ENCODE measurements at regions not wholly inside any gene's neighbourhood (a gene's known extent, or its start where the extent isn't known, plus 50 kb on each side); places are given as distances from the start of the nearest gene placed in this dataset.

GRCh38 chr1:208600456-208601190 lies 356.4 kb upstream of the PLXNA2 start:
- DNase-seq: no peak

DNA sequence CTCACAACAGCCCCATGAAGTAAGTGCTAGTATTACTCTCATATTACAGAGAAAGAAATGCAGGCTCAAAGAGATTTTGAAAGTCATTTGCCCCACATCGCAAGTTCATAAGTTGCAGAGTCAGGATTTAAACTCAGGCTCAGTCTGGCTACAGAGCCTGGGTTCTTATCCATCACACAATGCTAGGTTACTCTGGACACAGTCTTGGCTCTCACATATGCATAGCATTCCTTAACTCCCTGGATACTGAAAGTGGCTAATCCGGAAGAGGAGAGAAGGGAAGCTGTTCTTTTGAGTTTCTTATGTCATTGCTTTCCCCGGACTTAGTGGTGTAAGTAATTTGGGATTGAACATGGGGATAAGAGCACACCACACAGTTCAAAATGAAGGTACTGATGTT lies 357.4 kb upstream of the PLXNA2 start:
- DNase-seq: no peak

DNA sequence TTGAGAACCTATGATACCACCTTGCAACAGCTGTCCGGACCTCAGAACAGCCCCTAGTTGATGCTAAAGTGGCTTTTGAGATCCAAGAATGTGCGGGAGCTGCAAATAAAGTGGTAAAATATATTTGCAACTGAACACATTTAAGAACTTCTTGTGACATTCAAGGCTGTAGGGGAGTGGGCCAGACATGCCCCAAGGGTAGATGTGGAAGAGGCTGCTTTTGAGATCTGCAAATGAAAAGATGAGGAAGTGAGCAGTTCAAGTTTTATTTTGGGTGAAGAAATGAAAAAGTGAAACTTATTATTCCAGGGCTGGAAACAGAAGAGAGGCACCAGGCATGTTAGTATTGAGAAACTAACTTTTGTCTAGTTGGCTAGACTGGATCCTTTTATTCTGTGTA lies 359.5 kb upstream of the PLXNA2 start:
- DNase-seq: peak; percentile 27

- DNase-seq: peak; percentile 22
These were observed 360.1 kb upstream of the PLXNA2 start for GRCh38 chr1:208604295-208604694.

DNA sequence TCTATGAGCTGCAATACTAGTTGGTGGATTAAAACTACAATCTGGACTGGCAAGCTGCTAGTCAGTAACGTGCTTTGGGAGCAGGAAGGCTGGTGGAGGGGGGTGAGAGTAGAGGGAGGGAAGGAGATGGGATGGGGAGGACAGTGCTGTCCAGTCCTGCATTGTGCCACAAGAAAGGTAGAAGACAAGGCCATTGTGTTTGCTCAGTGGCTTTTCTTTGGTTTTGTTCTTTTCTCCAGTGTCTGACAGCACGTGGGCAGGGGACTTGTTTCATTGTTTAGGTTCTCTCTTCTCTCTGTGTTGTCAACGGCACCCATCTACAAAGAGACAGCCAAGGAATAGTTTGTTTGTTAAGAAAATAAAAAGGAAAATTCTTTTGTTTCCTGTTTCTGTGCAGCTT lies 362.8 kb upstream of the PLXNA2 start:
- no peak for DNase-seq

GRCh38 chr1:208607616-208608015 lies 363.4 kb upstream of the PLXNA2 start:
- DNase-seq: no peak

- DNase-seq: no peak
These were observed 370.4 kb upstream of the PLXNA2 start for GRCh38 chr1:208614610-208615009.

DNA sequence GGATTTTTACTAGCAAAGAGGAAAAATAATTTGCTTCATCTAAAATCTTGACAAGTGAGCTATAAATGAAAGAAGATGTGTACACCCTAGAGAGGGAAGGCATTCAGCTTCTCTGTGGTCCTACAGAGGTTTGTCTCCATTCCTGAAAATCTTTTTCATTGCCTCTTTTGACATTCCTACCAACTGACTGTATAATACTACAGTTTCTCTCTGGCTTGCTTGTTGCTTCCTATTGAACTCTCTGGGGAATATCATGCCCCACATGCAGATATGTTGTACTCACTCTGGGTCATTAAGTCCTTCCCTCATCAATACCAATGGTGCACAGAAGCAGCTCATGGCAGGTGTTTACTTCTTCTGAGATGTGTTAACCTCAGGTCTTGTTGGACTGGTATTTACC lies 371.2 kb upstream of the PLXNA2 start:
- DNase-seq: no peak

GRCh38 chr1:208616776-208617175 lies 372.6 kb upstream of the PLXNA2 start:
- no peak for DNase-seq

DNA sequence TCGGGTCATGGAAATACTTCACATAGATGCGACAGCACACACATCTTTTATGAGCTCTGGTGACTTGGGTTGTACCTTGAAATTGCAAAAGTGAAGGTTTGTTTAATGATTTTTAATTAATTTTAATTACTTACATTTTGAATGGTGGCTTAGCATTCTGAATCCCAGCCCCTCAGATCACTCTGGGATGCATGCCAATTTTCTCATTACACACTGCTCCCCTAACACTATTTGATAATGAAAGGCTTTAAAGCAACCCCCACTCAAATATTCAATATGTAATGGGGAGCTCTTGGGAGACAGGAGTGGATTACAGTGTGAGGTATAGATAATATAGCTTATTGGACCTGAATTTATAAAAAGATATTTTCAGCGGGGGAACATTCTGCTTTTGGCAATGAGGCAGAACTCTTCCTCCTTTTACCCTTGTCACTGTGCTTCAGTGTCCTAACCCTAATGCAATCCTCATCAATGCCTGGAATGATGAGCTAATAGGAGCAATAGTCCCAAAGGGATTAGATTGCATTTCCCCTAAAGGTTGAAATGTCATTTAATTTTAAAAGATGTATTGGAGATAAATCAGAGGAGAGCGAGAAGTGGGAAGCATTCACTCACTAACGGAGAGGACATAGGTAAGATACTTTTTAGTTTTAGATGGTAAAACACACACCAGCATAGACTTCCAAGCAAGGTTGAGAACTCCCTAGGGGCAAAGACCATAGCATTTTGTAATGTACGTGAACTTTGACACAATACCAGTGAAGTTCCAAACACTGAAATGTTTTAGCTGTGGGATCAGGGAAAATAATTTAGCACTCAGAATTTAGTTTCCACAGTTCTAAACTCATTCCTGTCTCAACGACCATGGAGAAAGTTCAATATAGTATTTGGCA lies 384.1 kb upstream of the PLXNA2 start:
- DNase-seq: no peak

GRCh38 chr1:208631092-208631491 lies 386.9 kb upstream of the PLXNA2 start:
- DNase-seq: no peak

- DNase-seq: no peak
These were observed 387.3 kb upstream of the PLXNA2 start for GRCh38 chr1:208631506-208631905.

DNA sequence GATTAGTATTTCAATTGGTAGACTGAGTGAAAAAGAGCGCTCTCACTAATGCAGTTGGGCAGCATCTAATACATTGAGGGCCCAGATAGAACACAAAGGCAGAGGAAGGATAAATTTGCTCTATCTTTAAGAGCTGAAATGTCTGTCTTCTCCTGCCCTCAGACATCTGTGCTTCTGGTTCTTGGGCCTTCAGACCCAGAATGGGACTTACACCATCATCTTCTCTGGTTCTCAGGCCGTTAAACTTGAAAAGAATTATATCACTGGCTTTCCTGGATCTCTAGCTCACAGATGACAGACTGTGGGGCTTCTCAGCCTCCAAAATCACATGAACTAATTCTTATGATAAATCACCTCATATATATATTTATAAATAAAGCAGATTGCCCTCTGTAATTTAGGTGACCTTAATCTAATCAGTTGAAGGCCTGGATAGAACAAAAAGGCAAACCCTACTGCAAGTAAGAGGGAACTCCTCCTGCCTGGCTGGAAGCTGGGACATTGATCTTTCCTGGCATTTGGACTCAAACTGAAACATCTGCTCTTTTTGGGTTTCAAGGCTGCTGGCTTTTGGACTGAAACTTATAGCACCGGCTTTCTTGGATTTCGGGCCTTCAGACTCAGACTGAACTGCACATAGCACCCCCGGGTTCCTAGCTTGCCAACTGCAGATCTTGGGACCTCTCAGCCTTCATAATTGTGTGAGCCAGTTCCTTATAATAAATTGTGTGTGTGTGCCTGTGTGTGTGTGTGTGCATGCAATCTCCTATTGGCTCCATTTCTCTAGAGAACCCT lies 390.4 kb upstream of the PLXNA2 start:
- DNase-seq: no peak

DNA sequence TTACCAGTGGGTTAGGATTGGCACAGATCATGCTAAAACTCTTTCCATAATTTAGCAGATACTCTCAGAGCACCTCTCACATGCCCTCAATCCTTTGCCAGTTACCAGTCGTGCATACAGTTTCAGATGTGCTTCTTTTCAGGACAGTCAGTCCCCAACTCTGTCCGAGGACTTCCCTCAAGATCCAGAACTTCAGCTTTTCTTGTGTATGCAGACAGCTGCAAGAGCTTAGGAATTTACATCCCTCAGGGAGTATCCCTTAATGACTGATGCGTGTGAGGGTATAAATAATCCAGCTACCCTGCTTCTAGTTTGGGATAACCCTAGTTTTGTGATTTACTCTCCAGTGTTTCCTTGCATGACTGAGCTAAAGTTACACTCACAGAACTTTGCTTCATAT lies 393.0 kb upstream of the PLXNA2 start:
- DNase-seq: no peak

DNA sequence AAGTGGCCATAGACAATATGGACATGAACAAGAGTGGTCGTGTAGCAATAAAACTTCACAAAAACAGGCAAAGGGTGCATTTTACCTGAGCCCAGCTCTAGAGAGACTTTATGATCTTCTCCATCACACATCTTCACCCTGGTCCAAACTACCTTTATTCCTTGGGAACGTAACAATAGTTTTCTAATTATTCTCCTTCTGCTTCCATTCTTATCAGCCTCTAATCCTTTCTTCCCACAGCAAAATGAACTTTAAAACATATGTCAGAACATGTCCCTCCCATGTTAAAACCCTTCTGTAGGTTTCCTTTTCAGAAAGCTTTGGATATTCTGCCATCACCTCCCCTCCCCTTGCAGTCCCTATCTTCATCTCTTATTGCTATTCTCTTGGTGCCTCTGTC lies 395.2 kb upstream of the PLXNA2 start:
- DNase-seq: no peak

GRCh38 chr1:208640295-208640694 lies 396.1 kb upstream of the PLXNA2 start:
- DNase-seq: no peak

GRCh38 chr1:208641579-208642280 lies 397.5 kb upstream of the PLXNA2 start:
- no peak for DNase-seq

GRCh38 chr1:208643005-208643597 lies 398.9 kb upstream of the PLXNA2 start:
- DNase-seq: no peak

- no peak for DNase-seq
These were observed 400.4 kb upstream of the PLXNA2 start for GRCh38 chr1:208644401-208645160.

- DNase-seq: no peak
These were observed 402.2 kb upstream of the PLXNA2 start for GRCh38 chr1:208646431-208646830.

DNA sequence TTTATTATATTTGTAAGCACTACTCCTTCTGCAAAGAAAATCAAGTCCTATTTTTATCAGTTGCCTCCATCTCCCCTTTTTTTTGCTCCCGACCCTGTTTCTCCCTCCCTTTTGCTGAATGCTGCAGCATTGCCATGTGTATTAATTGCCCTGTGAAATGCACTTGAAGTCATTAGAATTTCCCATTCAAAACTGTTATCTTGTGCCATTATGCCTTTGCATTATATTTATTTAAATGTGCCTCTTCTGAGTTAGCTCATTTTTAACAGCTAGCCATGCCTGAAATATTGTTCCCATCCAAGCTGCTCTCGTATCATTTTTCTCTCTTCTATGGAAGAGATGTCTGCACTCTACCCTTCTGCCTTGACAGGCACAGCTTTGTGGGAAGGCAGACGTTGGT lies 404.0 kb upstream of the PLXNA2 start:
- DNase-seq: no peak

Measured in inflammatory macrophage treated with lipopolysaccharide for 4 hours (primary cell).